Gastrocnemius medialis (tissue), 4 donors: ENCODE measurements at regions not wholly inside any gene's neighbourhood (a gene's known extent, or its start where the extent isn't known, plus 50 kb on each side); places are given as distances from the start of the nearest gene placed in this dataset.

ENCODE experiments used
- POLR2A ChIP-seq, 2 donors: fragments of 450-650 bp; IDR thresholded peaks; one replicate each; pipeline ENCODE4 v1.6.1; 2017; ENCODE audit warnings: antibody characterized with exemption in 2 of 2, mild to moderate bottlenecking in 2 of 2, moderate library complexity in 2 of 2
- TF ChIP-seq, protein P1 (sequence below), 5 experiments: fragments of 450-650 bp in 3 of 5; fragments of 200-600 bp in 2 of 5; sonication (generic) in 2 of 5; IDR thresholded peaks in 4 of 5; conservative IDR thresholded peaks in 1 of 5; 1 replicate in 4 of 5; 2 replicates in 1 of 5; pipeline ENCODE4 v1.5.1; 2016 to 2019; ENCODE audit warnings: antibody characterized with exemption in 5 of 5, mild to moderate bottlenecking in 3 of 5, moderate library complexity in 3 of 5

DNA sequence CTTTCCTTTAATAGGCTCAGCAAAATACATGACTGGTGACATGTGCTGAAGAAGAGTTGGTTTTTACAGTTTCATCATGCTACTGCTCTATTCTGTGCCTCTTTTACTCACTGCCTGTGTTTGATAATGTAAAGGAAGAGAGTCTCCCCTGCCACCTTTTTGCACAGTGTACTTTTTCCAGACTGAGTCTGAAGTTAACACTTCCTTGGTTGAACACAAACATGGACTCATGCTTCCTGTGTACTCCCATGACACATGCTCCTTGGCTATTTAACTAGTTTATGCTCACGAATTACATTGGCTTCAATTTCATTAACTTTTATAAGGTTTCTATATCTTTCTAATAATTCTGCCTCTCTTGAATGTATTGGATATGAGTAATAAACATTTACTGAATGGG lies 396.1 kb downstream of the VGLL3 start:
- TF ChIP-seq POLR2A (IDR thresholded peaks at IDR 0.05): no peak
- TF ChIP-seq, protein P1, sequence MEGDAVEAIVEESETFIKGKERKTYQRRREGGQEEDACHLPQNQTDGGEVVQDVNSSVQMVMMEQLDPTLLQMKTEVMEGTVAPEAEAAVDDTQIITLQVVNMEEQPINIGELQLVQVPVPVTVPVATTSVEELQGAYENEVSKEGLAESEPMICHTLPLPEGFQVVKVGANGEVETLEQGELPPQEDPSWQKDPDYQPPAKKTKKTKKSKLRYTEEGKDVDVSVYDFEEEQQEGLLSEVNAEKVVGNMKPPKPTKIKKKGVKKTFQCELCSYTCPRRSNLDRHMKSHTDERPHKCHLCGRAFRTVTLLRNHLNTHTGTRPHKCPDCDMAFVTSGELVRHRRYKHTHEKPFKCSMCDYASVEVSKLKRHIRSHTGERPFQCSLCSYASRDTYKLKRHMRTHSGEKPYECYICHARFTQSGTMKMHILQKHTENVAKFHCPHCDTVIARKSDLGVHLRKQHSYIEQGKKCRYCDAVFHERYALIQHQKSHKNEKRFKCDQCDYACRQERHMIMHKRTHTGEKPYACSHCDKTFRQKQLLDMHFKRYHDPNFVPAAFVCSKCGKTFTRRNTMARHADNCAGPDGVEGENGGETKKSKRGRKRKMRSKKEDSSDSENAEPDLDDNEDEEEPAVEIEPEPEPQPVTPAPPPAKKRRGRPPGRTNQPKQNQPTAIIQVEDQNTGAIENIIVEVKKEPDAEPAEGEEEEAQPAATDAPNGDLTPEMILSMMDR (IDR thresholded peaks at IDR 0.05 in 4 of 5, conservative IDR thresholded peaks at IDR 0.05 in 1 of 5): no peak
